ENCODE measurements at regions not wholly inside any gene's neighbourhood (a gene's known extent, or its start where the extent isn't known, plus 50 kb on each side); places are given as distances from the start of the nearest gene placed in this dataset.
A peak's percentile ranks its signal among the peaks of the same experiment; 100 is the strongest.

GRCh38 chr1:29664711-29665110, 428.4 kb downstream of the PTPRU start:
- ATAC-seq = no peak
- no peak for DNase-seq (ENCODE audit: low spot score)
- intact Hi-C loops (cut with DNase I) = no loop called here

GRCh38 chr1:29658688-29659087, 422.4 kb downstream of the PTPRU start:
- intact Hi-C loops (cut with DNase I) = no loop called here
- no peak for ATAC-seq
- no peak for DNase-seq (ENCODE audit: low spot score)

- ATAC-seq (no peak), DNase-seq (ENCODE audit: low spot score) (peak; percentile 36)
- intact Hi-C loops (cut with DNase I) = no loop called here
Observed at GRCh38 chr1:29657816-29658215, 421.5 kb downstream of the PTPRU start.

- no peak for ATAC-seq
- intact Hi-C loops (cut with DNase I) = no loop called here
- DNase-seq (ENCODE audit: low spot score) = peak; percentile 23
Observed at GRCh38 chr1:29655945-29656850, 419.9 kb downstream of the PTPRU start.

- intact Hi-C loops (cut with DNase I) = no loop called here
- ATAC-seq (no peak), DNase-seq (ENCODE audit: low spot score) (peak; percentile 14)
Observed at GRCh38 chr1:29655145-29655544, 418.8 kb downstream of the PTPRU start.

DNA sequence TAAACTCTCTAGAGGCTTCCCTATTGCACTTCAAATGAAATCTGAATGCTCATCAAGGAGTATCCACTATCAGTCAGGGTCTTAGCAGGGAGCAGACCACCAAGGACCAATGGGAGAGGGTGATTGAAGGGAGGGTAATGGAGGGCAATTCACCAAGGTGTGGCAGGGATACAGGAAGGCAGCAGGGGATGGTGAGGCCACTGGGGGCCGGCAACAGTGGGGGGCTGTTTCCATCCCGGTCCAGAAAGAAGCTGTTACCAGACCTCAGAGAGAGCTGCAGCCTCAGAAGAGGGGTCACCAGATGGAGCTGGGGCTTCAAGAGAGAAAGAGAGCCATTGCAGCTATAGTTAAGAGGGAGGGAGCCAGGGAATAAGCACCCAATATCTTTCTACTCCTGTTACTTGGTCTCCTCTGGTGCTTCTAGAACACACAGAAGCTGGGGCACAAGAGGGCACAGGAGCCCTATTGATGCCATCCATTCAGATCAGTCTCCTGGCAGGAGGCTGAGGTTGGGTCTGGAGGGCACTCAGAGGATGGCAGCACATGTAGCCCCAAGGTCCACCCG, 417.6 kb downstream of the PTPRU start:
- DNase-seq (ENCODE audit: low spot score) (peak; percentile 7), ATAC-seq (no peak)
- intact Hi-C loops (cut with DNase I) = no loop called here

DNA sequence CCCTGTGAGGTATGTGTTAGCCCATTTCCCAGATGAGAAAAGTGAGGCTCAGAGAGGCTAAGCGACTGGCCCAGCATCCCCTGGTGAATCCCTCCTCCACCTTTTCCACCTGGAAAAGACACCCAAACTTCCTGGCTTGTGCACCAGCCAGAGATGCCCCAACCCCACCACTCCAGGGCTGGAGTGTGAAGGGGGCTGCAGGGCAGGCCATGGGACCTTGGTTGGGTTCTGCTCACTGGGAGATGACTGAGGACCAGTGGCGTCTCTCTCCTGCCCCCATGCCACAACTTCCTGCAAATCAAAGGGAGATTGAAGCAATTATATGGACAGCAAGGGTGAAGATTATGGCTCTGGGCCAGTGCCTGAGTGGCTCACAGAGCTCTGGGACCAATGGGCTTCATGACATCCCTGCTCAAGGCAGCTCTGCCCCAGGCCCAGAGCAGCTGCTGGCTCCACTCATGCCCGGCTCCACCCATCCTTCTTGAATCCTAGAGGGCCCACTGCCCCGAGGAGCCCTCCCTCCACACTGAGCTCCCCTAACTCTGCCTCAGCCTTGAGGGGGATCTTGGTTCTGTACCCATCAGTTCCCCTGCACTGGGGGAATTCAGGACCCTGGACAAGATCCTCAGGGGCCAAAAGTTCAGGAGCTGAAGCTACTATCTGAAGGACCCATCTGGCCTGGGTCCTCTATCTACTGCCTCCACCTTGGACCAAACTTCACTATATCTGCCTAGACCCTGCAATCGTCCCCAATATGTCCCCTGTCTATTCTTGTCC, 416.9 kb downstream of the PTPRU start:
- ATAC-seq (no peak), DNase-seq (ENCODE audit: low spot score) (peak; percentile 30)
- intact Hi-C loops (cut with DNase I) = no loop called here

DNA sequence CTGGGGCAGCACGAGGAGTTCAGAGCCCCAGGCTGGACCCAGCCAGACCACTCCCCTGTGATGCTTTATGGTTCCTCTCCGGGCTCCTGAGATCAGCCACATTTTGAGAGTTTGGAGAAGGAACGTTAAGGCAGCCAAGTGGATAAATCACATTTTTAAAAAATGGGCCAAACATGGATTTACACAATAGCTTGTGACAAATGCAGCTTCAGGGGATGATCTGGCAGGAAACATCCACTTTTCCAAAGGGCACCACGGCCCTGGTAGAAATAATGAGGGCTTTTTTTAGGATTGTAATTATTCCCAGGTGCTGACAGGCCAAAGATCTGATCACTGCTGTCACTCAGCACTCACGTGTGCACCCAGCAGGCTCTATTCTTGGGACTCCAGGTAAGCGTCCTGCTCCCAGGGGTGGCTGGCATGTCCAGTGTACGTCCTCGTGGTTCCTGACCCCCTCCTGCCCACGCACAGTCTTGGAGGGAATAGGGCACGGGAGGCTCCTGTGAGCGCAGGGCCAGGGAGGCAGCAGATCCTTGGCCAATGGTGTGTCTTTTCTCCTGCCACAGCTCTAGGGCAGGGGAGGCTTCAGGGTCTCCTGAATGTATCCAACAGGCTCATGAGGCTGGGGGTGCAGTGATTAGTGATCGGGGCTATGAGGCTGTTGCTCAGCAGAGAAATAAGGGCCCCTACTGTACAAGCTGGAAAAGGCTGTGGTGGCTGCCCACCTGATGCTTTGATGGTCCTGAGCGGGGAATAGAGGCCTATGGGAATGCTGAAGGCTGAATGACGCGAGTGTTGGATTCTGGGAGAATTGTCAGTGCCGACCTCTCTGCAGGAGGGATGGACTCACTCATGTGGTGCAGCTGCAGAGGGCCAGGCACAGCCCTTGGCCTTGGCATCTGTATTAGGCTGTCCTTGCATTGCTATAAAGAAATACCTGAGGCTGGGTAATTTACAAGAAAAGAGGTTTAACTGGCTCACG, 415.7 kb downstream of the PTPRU start:
- no peak for ATAC-seq
- DNase-seq (ENCODE audit: low spot score) = peak; percentile 19
- intact Hi-C loops (cut with DNase I) = no loop called here

DNA sequence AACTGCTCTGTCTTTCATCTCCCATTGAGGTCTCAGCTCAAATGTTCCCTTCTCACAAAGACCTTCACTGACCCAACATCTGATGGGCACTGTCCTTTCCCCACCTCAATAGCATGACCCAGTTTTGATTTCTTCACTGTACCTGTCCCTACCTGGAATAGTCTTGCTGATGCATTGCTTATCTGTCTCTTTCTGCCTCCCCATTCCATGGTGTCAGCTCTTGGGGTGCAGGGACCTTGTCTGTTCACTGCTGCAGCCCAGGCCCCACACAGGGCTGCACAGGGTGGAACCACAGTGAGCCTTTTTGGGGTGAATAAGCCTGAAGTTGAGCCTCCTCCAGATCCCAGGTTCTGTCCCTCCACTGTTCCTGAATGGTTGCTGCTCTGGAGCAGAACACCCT, 414.9 kb downstream of the PTPRU start:
- ATAC-seq (no peak), DNase-seq (ENCODE audit: low spot score) (no peak)
- intact Hi-C loops (cut with DNase I) = no loop called here

DNA sequence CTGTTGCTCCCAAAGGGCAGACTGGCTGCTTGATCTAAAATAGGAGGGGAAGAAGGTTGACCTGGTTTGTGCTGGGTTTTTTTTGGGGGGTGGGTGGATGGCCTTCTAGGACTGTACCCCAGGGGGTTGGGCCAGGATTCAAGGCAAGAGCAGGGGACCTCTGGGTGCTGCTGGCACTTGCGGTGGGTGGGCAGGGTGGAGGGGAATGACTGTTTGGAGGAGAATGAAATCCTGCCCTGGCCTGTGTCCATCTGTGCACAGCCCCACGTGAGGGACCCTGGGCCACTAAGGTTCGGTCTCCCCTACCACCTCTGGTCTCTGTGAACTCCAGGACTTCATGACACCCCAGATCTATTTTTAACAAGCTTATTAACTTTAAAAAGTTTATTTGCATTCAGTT, 414.2 kb downstream of the PTPRU start:
- no peak for ATAC-seq
- peak; percentile 23 for DNase-seq (ENCODE audit: low spot score)
- intact Hi-C loops (cut with DNase I) = no loop called here

DNA sequence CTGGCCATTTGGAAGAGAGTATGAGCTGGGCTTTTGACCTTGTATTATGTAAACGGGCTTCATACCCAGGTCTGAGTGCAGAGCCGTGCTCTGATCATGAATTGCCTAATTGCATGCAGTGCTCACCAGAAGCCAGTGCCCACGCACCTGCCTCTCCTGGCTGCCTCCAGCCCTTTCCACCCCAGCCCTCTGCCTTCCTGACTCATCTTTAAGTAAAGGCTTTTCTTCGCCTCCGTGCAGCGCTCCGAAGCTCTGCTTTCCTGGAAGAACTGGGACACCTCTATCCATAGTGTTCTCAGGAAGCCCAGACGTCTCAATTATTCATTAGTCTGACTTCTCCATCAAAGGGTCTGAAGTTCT, 413.7 kb downstream of the PTPRU start:
- intact Hi-C loops (cut with DNase I) = no loop called here
- ATAC-seq (no peak), DNase-seq (ENCODE audit: low spot score) (peak; percentile 26)

DNA sequence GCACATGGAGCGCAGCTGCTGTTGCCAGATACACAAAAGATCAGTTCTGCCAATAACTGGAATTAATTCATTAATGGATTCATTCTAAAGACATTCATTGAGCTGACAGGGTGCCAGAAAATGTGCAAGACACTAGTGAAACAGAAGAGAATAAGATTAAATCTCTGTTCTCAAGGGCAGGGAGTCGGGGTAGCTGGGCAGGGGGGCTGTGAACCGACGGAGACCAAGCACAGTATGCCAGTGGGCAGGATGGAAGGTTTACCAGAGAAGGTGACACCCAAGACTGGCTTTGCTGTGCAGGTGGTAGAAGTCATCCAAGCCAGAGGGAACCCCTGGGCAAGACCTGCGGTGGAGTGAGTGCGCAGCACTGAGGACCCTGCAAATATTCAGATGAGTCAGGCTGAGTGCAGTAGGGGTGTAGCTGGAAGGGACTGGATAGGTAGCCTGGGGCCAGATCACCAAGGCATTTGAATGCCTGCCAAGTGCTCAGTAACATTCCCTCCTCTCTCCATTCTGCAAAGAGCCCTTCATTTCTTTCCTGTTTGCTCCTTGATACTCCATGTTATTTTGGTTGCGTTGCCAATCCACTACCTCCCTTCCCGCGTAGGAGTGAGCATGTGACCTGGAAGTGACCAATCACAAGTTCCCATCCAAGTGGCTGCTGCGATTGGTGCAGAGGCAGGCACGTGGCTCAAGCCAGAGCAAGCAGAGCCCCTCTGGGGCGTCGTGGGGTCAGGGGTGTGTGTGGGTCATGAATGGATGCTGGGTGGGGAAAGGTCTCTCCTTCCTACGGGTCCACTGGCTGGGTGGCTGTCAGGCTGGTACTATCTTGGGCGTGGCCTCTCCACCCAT, 413.1 kb downstream of the PTPRU start:
- DNase-seq (ENCODE audit: low spot score) (peak; percentile 14), ATAC-seq (no peak)
- intact Hi-C loops (cut with DNase I) = no loop called here

DNA sequence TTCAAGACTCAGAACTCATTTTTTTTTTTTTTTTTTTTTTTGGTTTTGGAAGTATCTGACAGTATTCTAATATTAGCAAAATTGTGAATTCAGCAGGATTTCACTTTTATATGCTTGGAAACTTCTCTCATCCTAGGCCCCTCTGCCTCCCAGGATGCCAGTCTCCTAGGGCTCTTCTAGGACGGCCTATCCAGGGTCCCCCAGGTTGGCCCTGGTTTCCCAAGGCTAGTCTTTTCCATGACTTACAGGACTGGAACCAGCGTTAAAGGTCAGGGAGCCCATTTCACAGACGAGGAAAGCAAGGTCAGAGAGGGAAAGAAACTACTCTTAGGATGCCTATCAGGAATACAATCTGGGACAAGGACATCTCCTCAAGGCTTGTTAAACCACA, 412.5 kb downstream of the PTPRU start:
- DNase-seq (ENCODE audit: low spot score) = no peak
- intact Hi-C loops (cut with DNase I) = no loop called here
- ATAC-seq = no peak

DNA sequence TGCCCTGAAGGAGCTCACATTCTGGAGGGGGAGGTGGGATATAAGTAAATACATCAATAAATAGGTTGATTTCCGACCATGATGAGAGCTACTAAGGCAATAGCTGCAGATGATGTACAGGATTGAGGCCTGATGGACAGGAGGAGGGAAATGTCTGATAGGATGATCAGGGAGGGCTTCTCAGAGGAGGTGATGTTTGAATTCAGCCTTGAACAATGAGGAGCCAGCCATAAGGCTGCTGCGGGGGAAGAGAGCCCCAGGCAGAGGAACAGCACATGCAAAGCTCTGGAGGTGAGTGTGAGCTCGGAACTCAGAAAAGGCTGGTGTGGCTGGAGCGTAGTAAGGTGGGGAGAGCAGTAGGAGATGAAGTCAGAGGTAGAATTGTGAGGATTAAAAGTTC, 411.7 kb downstream of the PTPRU start:
- ATAC-seq (no peak), DNase-seq (ENCODE audit: low spot score) (no peak)
- intact Hi-C loops (cut with DNase I) = no loop called here

DNA sequence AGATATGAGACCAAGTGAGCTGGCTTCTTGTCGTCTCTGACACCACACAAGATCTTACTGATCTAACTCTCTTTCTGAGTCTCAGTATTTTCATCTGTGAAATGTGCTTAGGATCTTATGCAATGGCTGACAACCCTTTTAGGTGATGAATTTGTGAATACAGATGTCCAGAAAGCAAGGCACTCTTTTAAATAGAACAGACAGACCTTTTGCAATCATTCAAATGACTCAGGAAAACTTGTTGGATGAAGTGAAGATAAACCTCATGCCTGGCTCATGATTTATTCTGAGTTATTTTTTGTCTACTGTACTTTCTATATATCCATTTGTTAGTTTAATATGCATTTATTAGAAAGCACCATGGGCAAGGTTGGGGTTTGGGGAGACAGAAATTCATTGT, 411.3 kb downstream of the PTPRU start:
- intact Hi-C loops (cut with DNase I) = no loop called here
- DNase-seq (ENCODE audit: low spot score) = no peak
- ATAC-seq = no peak

- intact Hi-C loops (cut with DNase I) = no loop called here
- ATAC-seq (no peak), DNase-seq (ENCODE audit: low spot score) (peak; percentile 48)
Observed at GRCh38 chr1:29646161-29646775, 409.9 kb downstream of the PTPRU start.

DNA sequence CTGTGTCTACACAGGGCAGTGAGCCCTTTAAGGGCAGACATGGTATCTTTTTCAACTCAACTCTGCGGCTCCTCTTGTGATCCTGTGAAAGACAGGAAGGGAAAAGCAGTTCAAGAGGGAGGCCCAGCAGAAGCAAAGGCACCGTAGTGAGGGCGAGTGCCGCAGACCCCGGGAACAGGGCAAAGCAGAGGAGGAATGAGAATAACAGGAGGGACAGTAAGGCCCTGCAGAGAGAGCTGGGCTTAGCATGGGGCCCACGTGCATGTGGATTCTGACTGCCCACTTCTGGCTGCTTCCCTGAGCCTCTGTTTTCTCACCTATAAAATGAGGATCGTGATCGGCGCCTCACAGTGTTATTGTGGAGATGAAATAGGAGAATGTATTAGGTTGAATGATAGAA, 409.3 kb downstream of the PTPRU start:
- ATAC-seq = no peak
- intact Hi-C loops (cut with DNase I) = no loop called here
- peak; percentile 39 for DNase-seq (ENCODE audit: low spot score)

- intact Hi-C loops (cut with DNase I) = no loop called here
- DNase-seq (ENCODE audit: low spot score) (peak; percentile 26), ATAC-seq (no peak)
Observed at GRCh38 chr1:29644812-29645211, 408.5 kb downstream of the PTPRU start.

All from sciatic nerve (tissue), 2 donors.